Stimulated activated CD4-positive, alpha-beta T cell treated with anti-CD3 and anti-CD28 coated beads, Interleukin-12 subunit alpha, Interleukin-12 subunit beta, amount 100 ng/mL, for 4 hours (primary cell): ENCODE measurements at regions not wholly inside any gene's neighbourhood (a gene's known extent, or its start where the extent isn't known, plus 50 kb on each side); places are given as distances from the start of the nearest gene placed in this dataset.
"Not testable (repeated sequence)": the region's sequence is repeated elsewhere in the genome, so short reads cannot be mapped to it uniquely, and the experiment has no call there.

ENCODE experiments used
- DNase-seq: peaks from one replicate; pipeline ENCODE4 v3.0.0-alpha.2; 2020

DNA sequence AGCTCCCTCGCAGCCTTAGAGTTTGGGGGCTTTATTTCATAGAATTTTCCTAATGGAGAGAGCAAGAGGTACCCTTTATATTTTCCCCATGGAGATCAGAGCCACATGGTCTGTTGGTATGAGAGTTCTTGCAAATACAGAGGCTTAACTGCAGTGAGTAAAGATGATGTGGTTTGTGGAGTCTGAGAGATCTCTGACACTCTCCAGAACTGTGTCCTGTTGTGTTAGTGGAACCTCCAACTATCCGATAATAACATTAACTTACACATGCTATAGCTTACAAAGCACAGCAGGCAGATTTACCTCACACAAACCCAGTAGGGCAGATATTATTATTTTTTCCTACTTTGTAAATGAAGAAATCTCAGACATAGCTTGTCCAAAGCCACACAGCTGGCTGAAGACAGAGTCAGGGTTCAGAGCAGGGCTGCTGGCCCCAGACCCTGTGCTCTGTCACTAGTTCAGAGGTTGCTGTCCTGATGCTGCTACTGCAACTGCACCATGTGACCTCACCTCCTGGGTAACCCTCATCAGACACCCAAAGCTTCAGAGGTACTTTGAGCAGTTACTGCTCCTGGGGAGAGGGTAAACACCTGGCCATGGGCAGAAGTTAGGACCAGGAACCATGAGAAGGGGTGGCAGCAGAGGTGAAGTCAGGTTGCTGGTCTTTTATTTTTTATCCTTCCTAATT lies 384.8 kb upstream of the PROX1 start:
- DNase-seq, result no peak

DNA sequence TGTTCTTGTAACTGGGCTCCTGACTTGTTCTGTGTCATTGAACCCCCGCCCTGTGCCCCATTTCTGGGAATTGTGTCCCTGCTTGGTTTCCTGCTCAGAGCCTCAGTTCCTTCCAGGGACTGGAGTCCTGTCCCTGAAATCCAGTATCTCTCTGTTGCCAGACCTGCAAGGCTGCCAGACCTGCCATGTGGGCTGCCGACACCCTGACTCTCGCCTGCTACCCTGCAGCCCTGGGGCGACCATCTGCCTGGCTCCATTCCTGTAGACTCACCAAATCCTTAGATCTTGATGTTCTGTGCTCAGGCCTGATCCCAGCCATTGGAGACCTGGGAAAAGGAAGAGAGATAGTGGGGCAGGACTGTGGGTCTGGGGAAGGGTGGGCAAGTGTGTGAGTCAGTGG lies 383.3 kb upstream of the PROX1 start:
- DNase-seq, result no peak

DNA sequence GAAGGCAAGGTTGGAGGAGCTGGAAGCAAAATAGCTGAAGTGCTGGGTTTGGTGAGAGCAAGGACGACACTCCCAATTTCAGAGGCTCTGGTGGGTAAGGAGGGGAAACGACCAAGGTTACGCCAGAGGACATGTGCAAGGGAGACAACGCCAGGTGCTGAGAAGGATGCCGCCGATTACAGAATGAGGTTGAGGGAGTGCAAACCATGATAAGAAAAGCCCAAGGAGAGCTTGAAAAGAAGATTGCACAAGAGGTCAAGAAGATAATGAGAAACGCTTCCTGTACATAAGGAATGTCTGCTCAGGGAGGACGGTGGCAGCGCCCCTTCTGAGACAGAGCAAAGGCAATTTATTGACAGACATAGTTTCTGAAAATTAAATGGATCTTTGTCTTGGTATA lies 382.0 kb upstream of the PROX1 start:
- no peak for DNase-seq

- DNase-seq, result no peak
These were observed 381.4 kb upstream of the PROX1 start for GRCh38 chr1:213606252-213606820.

- DNase-seq, result no peak
These were observed 374.2 kb upstream of the PROX1 start for GRCh38 chr1:213613549-213613948.

- DNase-seq, result no peak
These were observed 372.4 kb upstream of the PROX1 start for GRCh38 chr1:213615226-213615916.

- DNase-seq, result no peak
These were observed 370.6 kb upstream of the PROX1 start for GRCh38 chr1:213617133-213617532.

DNA sequence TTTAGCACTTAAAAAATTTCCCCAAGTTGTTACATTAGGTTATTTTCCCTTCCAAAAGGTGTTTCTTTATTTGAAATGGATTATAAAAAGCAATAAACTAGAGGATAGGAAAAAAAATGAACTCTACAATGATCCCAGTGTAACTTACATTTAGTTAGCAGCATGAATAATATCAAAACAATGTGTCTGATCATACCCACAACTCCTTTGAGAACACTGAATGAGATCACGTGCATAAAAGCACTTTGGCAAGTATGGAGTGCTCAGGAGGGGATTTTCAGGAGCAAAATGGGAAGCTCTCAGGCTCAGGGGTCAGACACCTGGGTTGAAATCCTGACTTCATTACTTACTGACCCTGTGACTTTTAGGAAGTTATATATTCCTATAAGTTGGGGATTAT lies 369.7 kb upstream of the PROX1 start:
- no peak for DNase-seq

GRCh38 chr1:213619026-213619425 lies 368.7 kb upstream of the PROX1 start:
- DNase-seq, result no peak

DNA sequence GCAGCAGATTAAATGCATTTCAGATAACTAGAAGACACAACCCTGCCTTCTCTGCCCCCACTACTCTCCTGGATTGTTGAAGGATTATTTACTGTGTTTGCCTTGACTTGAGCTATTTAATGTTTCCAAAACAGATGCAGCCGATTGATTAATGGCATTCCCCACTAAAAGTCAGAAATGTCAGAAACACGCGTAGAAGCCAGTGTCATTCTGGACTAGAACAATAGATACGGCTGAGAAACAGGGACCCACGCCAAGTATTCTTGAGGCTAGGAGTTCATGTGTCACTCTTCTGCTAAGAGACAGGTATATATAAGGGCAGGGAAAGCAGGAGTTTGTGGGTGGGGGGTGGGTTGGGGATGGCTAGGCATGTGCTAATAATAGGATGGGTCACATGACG lies 366.7 kb upstream of the PROX1 start:
- DNase-seq, result no peak

DNA sequence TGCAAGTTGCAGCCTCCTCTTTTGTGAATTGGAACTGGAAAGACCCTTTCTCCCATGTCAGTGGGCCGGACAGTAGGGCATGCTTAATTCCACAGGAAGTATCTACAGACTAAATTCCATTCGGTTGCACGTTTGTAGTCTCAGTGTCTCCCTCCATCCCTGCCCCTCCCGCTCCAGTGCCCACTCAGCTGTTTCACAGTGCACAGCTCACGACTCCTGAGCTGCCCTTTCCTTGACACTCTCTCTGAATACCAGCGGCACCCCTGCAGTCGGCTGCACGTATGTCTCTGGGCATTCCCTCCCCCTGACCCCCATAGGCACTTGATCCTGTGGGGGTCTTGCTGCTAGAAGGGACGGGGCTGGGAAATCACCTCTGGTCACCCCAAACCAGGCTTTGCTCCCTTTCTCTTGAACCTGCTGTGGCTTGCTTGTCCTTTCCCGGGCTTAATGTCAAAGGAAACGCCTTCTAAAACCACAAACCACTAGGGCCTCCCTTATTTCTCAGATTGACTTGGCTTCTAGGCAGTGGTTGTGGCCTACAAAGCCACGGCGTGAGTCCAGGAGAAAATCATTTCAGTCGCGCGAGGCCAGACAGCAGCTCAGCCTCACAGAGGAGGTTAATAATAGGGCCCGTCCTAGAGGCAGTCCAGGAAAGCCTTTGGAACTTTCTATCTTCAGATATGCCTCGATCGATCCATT lies 365.3 kb upstream of the PROX1 start:
- no peak for DNase-seq

DNA sequence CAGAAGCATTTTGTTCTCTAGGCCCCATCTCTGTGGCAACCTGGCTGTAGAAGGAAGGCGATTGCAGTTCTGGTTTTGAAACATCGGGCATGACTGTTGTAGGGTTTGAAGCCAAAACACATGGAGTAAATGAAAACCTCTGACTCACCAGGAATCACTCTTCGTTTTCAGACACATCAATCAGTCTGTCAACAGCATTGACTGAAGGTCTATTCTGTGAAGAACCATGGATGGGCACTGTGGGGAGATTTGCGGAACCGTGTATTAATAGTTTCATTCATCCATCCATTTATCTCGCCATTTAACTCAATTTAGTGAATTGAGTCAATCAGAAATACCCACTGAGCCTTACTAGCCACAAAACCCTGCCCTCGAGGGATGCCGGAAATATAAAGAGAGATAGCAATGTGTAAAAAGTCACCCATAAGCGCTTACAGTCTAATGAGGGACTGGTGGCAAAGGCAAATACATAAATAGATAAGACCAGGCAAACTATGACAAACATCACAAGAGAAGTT lies 364.6 kb upstream of the PROX1 start:
- DNase-seq, result no peak

GRCh38 chr1:213623862-213624261 lies 363.9 kb upstream of the PROX1 start:
- DNase-seq, result no peak

GRCh38 chr1:213636778-213637177 lies 351.0 kb upstream of the PROX1 start:
- DNase-seq, result not testable (repeated sequence)

DNA sequence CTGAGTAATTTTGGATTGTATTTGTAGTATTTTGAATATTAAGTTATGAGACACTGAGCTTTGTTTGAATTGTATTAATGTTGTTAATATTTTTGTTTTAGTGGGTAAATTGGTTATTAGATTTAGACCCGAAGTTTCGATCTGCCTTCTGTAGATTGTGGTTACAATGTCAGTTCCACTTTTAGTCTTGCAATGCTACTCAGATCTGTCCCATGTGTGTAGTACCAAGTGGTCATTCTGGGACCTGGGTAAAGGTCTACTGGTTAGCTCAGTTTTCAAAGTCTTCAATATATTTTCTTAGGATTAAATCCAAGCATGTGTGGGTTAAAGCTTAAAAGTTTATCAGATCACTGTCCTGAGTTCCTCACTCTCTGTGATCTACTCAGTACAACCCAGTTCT lies 346.5 kb upstream of the PROX1 start:
- no peak for DNase-seq

GRCh38 chr1:213643360-213643759 lies 344.4 kb upstream of the PROX1 start:
- DNase-seq, result no peak

DNA sequence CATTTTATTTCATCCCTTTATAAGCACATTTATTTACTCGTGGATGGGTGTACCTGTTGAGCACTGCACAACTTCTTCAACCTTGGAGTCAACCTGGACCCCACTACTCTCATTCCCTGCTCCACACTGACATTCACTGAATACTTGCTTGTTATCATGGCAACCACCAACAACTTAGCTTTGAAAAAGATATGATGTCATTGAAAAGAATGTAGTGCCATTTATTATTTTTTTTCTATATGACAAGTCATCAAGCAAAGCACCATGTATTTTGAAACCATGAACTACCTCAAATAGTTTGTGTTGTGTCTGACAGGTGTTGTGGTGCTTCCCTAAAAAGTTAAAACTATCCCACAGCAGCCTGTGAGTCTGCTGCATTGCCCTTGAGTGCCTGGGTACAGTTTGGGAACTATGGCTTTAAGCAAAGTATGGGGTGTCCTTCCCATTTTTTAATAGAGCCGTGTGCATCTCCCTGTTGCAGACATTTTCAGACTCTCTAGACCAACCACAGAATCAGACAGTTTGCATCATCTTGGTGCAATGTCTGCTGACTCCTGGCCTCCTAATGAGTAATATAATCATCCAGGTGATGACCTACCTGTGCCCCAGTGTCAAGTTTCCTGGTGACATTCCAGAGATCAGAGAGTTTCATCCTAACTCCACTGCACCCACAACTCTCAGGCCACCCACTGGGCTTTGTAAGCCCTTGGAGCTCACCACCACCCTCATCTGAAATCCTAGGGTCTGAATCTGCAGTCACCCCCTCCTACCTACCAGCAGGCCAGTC lies 339.7 kb upstream of the PROX1 start:
- DNase-seq, result no peak

- no peak for DNase-seq
These were observed 338.4 kb upstream of the PROX1 start for GRCh38 chr1:213649373-213649772.

DNA sequence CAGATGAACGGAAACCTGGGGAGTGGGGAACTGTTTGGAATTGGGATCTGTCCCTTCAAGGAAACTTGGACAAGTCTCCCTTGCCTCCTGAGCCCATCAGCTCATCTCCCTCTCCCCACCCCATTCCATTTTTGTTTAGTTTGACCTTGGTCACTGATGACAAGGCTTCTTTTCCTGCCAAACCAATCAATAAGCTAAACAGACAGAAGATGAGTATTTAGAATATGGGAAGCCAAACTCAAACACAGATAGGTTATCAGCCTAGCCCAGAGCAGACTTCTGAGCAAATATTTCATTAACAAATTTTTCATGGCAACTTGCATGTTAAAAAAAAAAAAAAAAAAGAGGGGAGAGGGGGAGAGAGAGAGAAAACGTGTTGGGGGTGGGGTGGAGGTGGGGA lies 337.2 kb upstream of the PROX1 start:
- DNase-seq, result no peak

DNA sequence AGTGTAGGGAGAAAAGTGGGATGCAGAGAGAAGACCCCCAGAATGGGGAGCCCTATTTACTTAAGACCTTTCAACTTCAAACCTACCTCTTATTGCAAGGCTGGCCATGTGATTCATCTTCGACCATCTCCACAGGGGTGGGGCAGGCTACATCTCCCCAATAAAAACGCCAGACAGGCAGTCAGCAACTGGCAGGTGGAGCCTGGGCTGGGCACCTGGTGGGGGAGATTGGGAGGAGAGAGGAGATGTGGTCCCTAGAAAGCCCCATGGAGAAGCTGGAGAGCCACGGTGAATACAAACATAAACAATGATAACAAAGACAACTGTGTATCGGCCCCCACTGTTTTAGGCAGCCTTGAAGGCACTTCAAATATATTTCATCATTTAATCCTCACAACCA lies 336.7 kb upstream of the PROX1 start:
- DNase-seq, result no peak

GRCh38 chr1:213652109-213652508 lies 335.7 kb upstream of the PROX1 start:
- DNase-seq, result no peak

GRCh38 chr1:213656039-213656438 lies 331.7 kb upstream of the PROX1 start:
- no peak for DNase-seq

GRCh38 chr1:213656503-213656902 lies 331.3 kb upstream of the PROX1 start:
- no peak for DNase-seq
